HCT116 (cell line): ENCODE measurements at regions not wholly inside any gene's neighbourhood (a gene's known extent, or its start where the extent isn't known, plus 50 kb on each side); places are given as distances from the start of the nearest gene placed in this dataset.

Experiments used
- ATAC-seq: fragments of 200-7000 bp; cut with Tn5 transposase; 2 replicates; pipeline ENCODE4 v1.9.1; 2020; ENCODE audit warnings: mild to moderate bottlenecking, moderate library complexity
- BruUV-seq: library from RNA; stranded (reverse); fragments of 400-500 nt; replicated peaks from 2 replicates; lab custom pipeline; 2021; lab: Mats Ljungman, UMichigan
- CTCF ChIA-PET: fragments of 300-600 bp; sonication (Branson Sonifier 250); formaldehyde crosslinking; loops from one replicate; lab custom pipeline; 2021; ENCODE audit warnings: antibody characterized with exemption; lab: Charles Lee
- POLR2A ChIA-PET: fragments of 300-600, 350-600 bp; sonication (Branson Sonifier 250); formaldehyde crosslinking; loops from one replicate; lab custom pipeline; 2021; ENCODE audit warnings: antibody characterized with exemption; lab: Charles Lee
- RAD21 ChIA-PET, 2 experiments: fragments of 300-600 bp; sonication (Branson Sonifier 250); formaldehyde crosslinking; loops; one replicate each; lab custom pipeline; 2023; ENCODE audit warnings: low total read pairs in 2 of 2; ENCODE audit not compliant: uncharacterized antibody in 2 of 2, unreplicated experiment in 2 of 2, low non-redundant PET in 1 of 2; lab: Charles Lee
- DNase-seq: peaks from one replicate; pipeline ENCODE4 v3.0.0-alpha.2; 2010; ENCODE audit warnings: low read depth, low spot score
- H2AFZ ChIP-seq: fragments of 200-600 bp; shearing (Covaris generic), sonication (generic); 2 replicates; pipeline ENCODE4 v1.6.1; 2017; ENCODE audit warnings: low read depth, mixed run types, mixed read lengths, antibody characterized with exemption, low read length; ENCODE audit not compliant: poor library complexity, severe bottlenecking
- H3K27ac ChIP-seq: 2 replicates; pipeline ENCODE4 v1.5.1; 2012; ENCODE audit warnings: low read depth, low read length
- H3K27me3 ChIP-seq: fragments of 200-600 bp; sonication (generic); 2 replicates; pipeline ENCODE4 v1.6.1; 2016; ENCODE audit warnings: mixed run types, low read length, mixed read lengths; ENCODE audit not compliant: insufficient read depth
- H3K36me3 ChIP-seq, 2 experiments: fragments of 200-500 bp in 1 of 2; fragments of 200-600 bp in 1 of 2; sonication (Bioruptor generic) in 1 of 2; sonication (generic) in 1 of 2; 2 replicates each; pipeline versions ENCODE4 v1.5.1 to v1.6.1; 2014 to 2016; ENCODE audit warnings: low read length in 2 of 2, inconsistent platforms in 1 of 2, mixed read lengths in 1 of 2, mixed run types in 1 of 2; ENCODE audit not compliant: insufficient read depth in 2 of 2, control insufficient read depth in 1 of 2
- H3K4me1 ChIP-seq, 2 experiments: fragments of 200-600 bp in 1 of 2; sonication (generic) in 1 of 2; 2 replicates each; pipeline versions ENCODE4 v1.5.1 to v1.6.1; 2012 to 2017; ENCODE audit warnings: low read length in 2 of 2, inconsistent platforms in 1 of 2, mild to moderate bottlenecking in 1 of 2, mixed read lengths in 1 of 2, mixed run types in 1 of 2, moderate library complexity in 1 of 2; ENCODE audit not compliant: insufficient read depth in 2 of 2, control insufficient read depth in 1 of 2
- H3K4me2 ChIP-seq: fragments of 200-600 bp; sonication (generic); 2 replicates; pipeline ENCODE4 v1.6.1; 2017; ENCODE audit warnings: mixed run types, low read length, mixed read lengths
- H3K4me3 ChIP-seq, 2 experiments: fragments of 200-600 bp in 1 of 2; sonication (generic) in 1 of 2; replicated peaks in 1 of 2; 2 replicates each; pipeline ENCODE4 v1.5.1; 2011 to 2016; ENCODE audit warnings: low read length in 2 of 2, control low read depth in 1 of 2, low read depth in 1 of 2, mild to moderate bottlenecking in 1 of 2, mixed read lengths in 1 of 2, mixed run types in 1 of 2
- H3K79me2 ChIP-seq: fragments of 200-600 bp; sonication (generic); 2 replicates; pipeline ENCODE4 v1.6.1; 2017; ENCODE audit warnings: mild to moderate bottlenecking, mixed run types, low read length, moderate library complexity, mixed read lengths; ENCODE audit not compliant: insufficient read depth
- H3K9ac ChIP-seq: fragments of 200-600 bp; sonication (generic); 2 replicates; pipeline ENCODE4 v1.6.1; 2016; ENCODE audit warnings: low read length, mixed read lengths
- H3K9me2 ChIP-seq: fragments of 200-600 bp; sonication (generic), shearing (Covaris generic); 2 replicates; pipeline ENCODE4 v1.6.1; 2017; ENCODE audit warnings: mixed run types, mild to moderate bottlenecking, moderate library complexity; ENCODE audit not compliant: insufficient read depth
- H3K9me3 ChIP-seq, 2 experiments: fragments of 200-500 bp in 1 of 2; fragments of 200-600 bp in 1 of 2; sonication (Bioruptor generic) in 1 of 2; sonication (generic) in 1 of 2; 2 replicates each; pipeline ENCODE4 v1.6.1; 2014 to 2017; ENCODE audit warnings: low read length in 2 of 2, mixed read lengths in 2 of 2, inconsistent platforms in 1 of 2, low read depth in 1 of 2, mild to moderate bottlenecking in 1 of 2, mixed run types in 1 of 2, moderate library complexity in 1 of 2; ENCODE audit not compliant: control insufficient read depth in 1 of 2, insufficient read depth in 1 of 2
- H4K20me1 ChIP-seq: fragments of 200-600 bp; sonication (generic), shearing (Covaris generic); 2 replicates; pipeline ENCODE4 v1.6.1; 2017; ENCODE audit warnings: mixed run types, mild to moderate bottlenecking, moderate library complexity; ENCODE audit not compliant: insufficient read depth
- CBX3 ChIP-seq: IDR thresholded peaks from 2 replicates; pipeline ENCODE4 v1.6.1; 2012; ENCODE audit warnings: low read depth
- ELF1 ChIP-seq: IDR thresholded peaks from 2 replicates; pipeline ENCODE4 v1.6.1; 2012; ENCODE audit warnings: low read depth, borderline replicate concordance
- EZH2 ChIP-seq: fragments of 200-600 bp; sonication (generic); IDR thresholded peaks from 2 replicates; pipeline ENCODE4 v1.6.1; 2017; ENCODE audit warnings: antibody characterized with exemption, mixed run types
- JUND ChIP-seq: IDR thresholded peaks from 2 replicates; pipeline ENCODE4 v1.6.1; 2012
- POLR2AphosphoS5 ChIP-seq: IDR thresholded peaks from 2 replicates; pipeline ENCODE4 v1.6.1; 2011; ENCODE audit warnings: mild to moderate bottlenecking, low read depth, low read length, moderate library complexity
- SRF ChIP-seq: IDR thresholded peaks from 2 replicates; pipeline ENCODE4 v1.6.1; 2012; ENCODE audit warnings: low read depth
- YY1 ChIP-seq: IDR thresholded peaks from 2 replicates; pipeline ENCODE4 v1.6.1; 2011; ENCODE audit warnings: low read length, low read depth, moderate library complexity, mild to moderate bottlenecking; ENCODE audit not compliant: insufficient replicate concordance; ENCODE audit errors: extremely low read depth
- ZFX ChIP-seq: fragments of 450-650 bp; IDR thresholded peaks from 2 replicates; pipeline ENCODE4 v1.6.1; 2017
- ZNF274 ChIP-seq: fragments of 200-500 bp; sonication (Bioruptor generic); IDR thresholded peaks from 2 replicates; pipeline ENCODE4 v1.6.1; 2014; ENCODE audit warnings: mild to moderate bottlenecking, low read depth, low read length, inconsistent platforms
- intact Hi-C: fragments of 100-400 bp; cut with micrococcal nuclease; formaldehyde crosslinking; loops from 2 replicates; pipeline ENCODE4 v1.10.0; 2022
- TF ChIP-seq, protein P1 (sequence below): IDR thresholded peaks from 2 replicates; pipeline ENCODE4 v1.6.1; 2011; ENCODE audit warnings: mild to moderate bottlenecking, low read length, moderate library complexity; ENCODE audit not compliant: insufficient replicate concordance; ENCODE audit errors: extremely low read depth
- TF ChIP-seq, protein P2 (sequence below): IDR thresholded peaks from 2 replicates; pipeline ENCODE4 v1.6.1; 2012
- TF ChIP-seq, protein P3 (sequence below): IDR thresholded peaks from 2 replicates; pipeline ENCODE4 v1.6.1; 2012; ENCODE audit warnings: low read depth
- TF ChIP-seq, protein P4 (sequence below): IDR thresholded peaks from 2 replicates; pipeline ENCODE4 v1.6.1; 2012

DNA sequence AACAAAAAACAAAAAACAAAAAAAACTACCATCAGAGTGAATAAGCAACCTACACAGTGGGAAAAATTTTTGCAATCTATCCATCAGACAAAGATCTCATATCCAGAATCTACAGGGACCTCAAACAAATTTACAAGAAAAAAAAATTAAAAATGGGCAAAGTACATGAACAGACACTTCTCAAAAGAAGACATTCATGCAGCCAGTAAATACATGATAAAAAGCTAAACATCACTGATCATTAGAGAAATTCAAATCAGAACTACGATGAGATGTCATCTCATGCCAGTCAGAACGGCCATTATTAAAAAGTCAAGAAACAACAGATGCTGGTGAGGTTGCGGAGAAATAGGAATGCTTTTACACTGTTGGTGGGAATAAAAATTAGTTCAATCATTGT lies 466.5 kb upstream of the ATXN7L3B start:
- intact Hi-C loops = no loop called here
- Histone ChIP-seq H3K4me2 (no peak overlapping the region), H3K9me3 (no peaks in the 10 kb centered on the region), H3K4me1 (no peaks in the 10 kb centered on the region), H3K27me3 (no peaks in the 10 kb centered on the region), H3K36me3 (no peaks in the 10 kb centered on the region), H3K79me2 (no peaks in the 10 kb centered on the region), H3K27ac (no peak overlapping the region), H3K4me3 (no peak overlapping the region), H4K20me1 (no peaks in the 10 kb centered on the region), H3K9ac (no peak overlapping the region), H2AFZ (no peak overlapping the region), H3K9me2 (no peaks in the 10 kb centered on the region)
- no TSS peak for BruUV-seq
- ChIA-PET RAD21 (no interaction called here), CTCF (no interaction called here), POLR2A (no interaction called here)
- TF ChIP-seq ELF1 = no peak
- TF ChIP-seq POLR2AphosphoS5 = no peak
- TF ChIP-seq, protein P1, sequence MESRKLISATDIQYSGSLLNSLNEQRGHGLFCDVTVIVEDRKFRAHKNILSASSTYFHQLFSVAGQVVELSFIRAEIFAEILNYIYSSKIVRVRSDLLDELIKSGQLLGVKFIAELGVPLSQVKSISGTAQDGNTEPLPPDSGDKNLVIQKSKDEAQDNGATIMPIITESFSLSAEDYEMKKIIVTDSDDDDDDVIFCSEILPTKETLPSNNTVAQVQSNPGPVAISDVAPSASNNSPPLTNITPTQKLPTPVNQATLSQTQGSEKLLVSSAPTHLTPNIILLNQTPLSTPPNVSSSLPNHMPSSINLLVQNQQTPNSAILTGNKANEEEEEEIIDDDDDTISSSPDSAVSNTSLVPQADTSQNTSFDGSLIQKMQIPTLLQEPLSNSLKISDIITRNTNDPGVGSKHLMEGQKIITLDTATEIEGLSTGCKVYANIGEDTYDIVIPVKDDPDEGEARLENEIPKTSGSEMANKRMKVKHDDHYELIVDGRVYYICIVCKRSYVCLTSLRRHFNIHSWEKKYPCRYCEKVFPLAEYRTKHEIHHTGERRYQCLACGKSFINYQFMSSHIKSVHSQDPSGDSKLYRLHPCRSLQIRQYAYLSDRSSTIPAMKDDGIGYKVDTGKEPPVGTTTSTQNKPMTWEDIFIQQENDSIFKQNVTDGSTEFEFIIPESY = no peak
- no peak for TF ChIP-seq YY1
- TF ChIP-seq, protein P2, sequence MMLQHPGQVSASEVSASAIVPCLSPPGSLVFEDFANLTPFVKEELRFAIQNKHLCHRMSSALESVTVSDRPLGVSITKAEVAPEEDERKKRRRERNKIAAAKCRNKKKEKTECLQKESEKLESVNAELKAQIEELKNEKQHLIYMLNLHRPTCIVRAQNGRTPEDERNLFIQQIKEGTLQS = no peak
- TF ChIP-seq SRF = no peak
- TF ChIP-seq CBX3 = no peak
- TF ChIP-seq JUND = no peak
- no peak for TF ChIP-seq ZNF274
- no peak for TF ChIP-seq ZFX
- TF ChIP-seq, protein P3, sequence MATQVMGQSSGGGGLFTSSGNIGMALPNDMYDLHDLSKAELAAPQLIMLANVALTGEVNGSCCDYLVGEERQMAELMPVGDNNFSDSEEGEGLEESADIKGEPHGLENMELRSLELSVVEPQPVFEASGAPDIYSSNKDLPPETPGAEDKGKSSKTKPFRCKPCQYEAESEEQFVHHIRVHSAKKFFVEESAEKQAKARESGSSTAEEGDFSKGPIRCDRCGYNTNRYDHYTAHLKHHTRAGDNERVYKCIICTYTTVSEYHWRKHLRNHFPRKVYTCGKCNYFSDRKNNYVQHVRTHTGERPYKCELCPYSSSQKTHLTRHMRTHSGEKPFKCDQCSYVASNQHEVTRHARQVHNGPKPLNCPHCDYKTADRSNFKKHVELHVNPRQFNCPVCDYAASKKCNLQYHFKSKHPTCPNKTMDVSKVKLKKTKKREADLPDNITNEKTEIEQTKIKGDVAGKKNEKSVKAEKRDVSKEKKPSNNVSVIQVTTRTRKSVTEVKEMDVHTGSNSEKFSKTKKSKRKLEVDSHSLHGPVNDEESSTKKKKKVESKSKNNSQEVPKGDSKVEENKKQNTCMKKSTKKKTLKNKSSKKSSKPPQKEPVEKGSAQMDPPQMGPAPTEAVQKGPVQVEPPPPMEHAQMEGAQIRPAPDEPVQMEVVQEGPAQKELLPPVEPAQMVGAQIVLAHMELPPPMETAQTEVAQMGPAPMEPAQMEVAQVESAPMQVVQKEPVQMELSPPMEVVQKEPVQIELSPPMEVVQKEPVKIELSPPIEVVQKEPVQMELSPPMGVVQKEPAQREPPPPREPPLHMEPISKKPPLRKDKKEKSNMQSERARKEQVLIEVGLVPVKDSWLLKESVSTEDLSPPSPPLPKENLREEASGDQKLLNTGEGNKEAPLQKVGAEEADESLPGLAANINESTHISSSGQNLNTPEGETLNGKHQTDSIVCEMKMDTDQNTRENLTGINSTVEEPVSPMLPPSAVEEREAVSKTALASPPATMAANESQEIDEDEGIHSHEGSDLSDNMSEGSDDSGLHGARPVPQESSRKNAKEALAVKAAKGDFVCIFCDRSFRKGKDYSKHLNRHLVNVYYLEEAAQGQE = no peak
- TF ChIP-seq, protein P4, sequence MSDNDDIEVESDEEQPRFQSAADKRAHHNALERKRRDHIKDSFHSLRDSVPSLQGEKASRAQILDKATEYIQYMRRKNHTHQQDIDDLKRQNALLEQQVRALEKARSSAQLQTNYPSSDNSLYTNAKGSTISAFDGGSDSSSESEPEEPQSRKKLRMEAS = no peak
- no peak for TF ChIP-seq EZH2
- ATAC-seq = no peak
- DNase-seq = no peak
